ENCODE measurements at regions not wholly inside any gene's neighbourhood (a gene's known extent, or its start where the extent isn't known, plus 50 kb on each side); places are given as distances from the start of the nearest gene placed in this dataset.

DNA sequence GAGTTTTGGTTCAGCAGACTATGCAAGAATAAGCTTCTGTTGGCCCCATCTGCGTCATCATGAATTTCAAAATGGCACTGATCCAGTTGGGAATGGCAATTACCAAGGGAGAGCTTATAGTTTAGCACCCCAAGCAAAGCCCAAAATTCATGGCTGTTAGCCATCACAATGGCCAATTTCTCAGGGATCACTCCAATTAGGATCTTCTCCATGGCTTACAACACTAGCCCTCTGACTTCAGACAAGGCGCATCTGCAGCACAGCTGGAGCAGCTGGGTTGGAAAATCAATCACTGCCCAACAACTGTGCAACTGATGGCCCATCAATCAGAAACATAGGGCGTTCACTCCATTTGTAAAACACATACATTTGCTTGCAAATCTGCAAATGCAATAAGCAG is 273.6 kb downstream of the SRBD1 start:
- no peak for DNase-seq (ENCODE audit: low spot score)
- in situ Hi-C loops (cut with MboI; ENCODE audit: low pct_unique_long_range_greater_than_20kb, low sequenced_read_pairs, unreplicated experiment) = no loop called here
- TF ChIP-seq, protein P1, sequence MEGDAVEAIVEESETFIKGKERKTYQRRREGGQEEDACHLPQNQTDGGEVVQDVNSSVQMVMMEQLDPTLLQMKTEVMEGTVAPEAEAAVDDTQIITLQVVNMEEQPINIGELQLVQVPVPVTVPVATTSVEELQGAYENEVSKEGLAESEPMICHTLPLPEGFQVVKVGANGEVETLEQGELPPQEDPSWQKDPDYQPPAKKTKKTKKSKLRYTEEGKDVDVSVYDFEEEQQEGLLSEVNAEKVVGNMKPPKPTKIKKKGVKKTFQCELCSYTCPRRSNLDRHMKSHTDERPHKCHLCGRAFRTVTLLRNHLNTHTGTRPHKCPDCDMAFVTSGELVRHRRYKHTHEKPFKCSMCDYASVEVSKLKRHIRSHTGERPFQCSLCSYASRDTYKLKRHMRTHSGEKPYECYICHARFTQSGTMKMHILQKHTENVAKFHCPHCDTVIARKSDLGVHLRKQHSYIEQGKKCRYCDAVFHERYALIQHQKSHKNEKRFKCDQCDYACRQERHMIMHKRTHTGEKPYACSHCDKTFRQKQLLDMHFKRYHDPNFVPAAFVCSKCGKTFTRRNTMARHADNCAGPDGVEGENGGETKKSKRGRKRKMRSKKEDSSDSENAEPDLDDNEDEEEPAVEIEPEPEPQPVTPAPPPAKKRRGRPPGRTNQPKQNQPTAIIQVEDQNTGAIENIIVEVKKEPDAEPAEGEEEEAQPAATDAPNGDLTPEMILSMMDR (IDR thresholded peaks at IDR 0.05; ENCODE audit: extremely low read depth, insufficient read depth, missing control alignments) = no peak

DNA sequence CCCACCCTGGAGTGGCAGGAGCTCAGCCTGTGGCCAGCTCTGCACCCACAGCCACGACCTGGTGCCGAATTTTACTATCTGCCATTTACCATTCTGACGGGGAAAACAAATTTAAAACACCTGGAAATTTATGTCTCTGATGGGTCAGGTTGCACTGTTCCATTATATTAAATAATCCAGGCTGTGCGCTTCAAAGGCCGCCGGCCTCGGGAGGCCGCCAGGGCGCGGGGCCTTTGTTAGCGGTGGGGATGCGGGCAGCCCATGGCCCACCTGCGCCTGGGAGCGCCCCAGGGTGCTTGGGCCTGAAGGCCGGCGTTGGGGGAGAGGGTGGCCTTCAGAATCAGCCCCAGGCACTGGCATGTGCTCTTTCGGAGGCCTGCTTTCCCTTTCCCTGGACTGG is 276.9 kb downstream of the SRBD1 start:
- no peak for DNase-seq (ENCODE audit: low spot score)
- TF ChIP-seq, protein P1 (IDR thresholded peaks at IDR 0.05; ENCODE audit: extremely low read depth, insufficient read depth, missing control alignments) = no peak

DNA sequence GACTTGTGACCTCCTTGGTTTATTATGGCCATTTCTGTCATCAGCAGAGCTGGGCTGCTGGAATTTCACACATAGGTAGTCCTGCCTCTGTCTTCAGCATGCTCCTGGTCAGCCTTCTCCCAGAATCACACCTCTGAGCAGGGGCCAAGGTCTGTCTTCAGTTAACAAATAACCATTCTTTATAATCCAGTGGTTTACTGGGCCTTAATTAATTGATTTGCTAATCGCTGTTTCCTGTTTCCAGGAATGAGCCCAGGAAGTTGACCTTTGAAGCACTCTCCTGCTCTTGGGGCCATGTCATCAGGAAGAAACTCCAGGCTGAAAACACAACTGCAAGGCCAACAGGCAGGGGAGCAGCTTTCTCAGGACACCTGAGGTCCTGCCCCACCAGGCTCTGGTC is 278.5 kb downstream of the SRBD1 start:
- in situ Hi-C loops (cut with MboI; ENCODE audit: low pct_unique_long_range_greater_than_20kb, low sequenced_read_pairs, unreplicated experiment) = no loop called here
- TF ChIP-seq, protein P1 (IDR thresholded peaks at IDR 0.05; ENCODE audit: extremely low read depth, insufficient read depth, missing control alignments) = no peak
- DNase-seq (ENCODE audit: low spot score) = no peak

More for the DNA sequence above, 276.9 kb downstream of the SRBD1 start:
- in situ Hi-C loops (cut with MboI; ENCODE audit: low pct_unique_long_range_greater_than_20kb, low sequenced_read_pairs, unreplicated experiment) = no loop called here

GRCh38 chr2:45332094-45332493 is 279.0 kb downstream of the SRBD1 start:
- TF ChIP-seq, protein P1 (IDR thresholded peaks at IDR 0.05; ENCODE audit: extremely low read depth, insufficient read depth, missing control alignments) = no peak
- in situ Hi-C loops (cut with MboI; ENCODE audit: low pct_unique_long_range_greater_than_20kb, low sequenced_read_pairs, unreplicated experiment) = no loop called here
- DNase-seq (ENCODE audit: low spot score) = no peak

DNA sequence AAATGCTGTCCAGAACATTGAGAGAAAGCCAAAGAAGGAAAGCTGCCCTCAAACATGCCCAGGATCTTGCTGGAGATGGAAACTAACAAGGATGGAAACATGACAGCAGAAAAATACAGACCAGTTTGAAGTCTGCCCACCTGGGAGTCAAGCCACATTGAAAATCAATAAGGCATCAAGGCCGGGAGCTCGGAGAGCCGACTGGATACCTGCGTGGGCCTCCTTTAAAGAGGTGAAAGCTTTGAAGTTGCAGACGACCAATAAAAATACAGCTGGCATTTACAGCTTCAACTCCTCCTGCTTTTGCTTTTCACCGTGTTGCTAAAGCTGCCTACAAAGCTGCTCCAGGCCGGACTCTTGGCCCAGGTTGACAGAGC is 279.7 kb downstream of the SRBD1 start:
- TF ChIP-seq, protein P1 (IDR thresholded peaks at IDR 0.05; ENCODE audit: extremely low read depth, insufficient read depth, missing control alignments) = no peak
- no peak for DNase-seq (ENCODE audit: low spot score)
- in situ Hi-C loops (cut with MboI; ENCODE audit: low pct_unique_long_range_greater_than_20kb, low sequenced_read_pairs, unreplicated experiment) = no loop called here

- DNase-seq (ENCODE audit: low spot score) = no peak
- TF ChIP-seq, protein P1 (IDR thresholded peaks at IDR 0.05; ENCODE audit: extremely low read depth, insufficient read depth, missing control alignments) = no peak
- in situ Hi-C loops (cut with MboI; ENCODE audit: low pct_unique_long_range_greater_than_20kb, low sequenced_read_pairs, unreplicated experiment) = no loop called here
Observed at GRCh38 chr2:45330637-45331409, 280.2 kb downstream of the SRBD1 start.
